GM12875 (cell line): ENCODE measurements at regions not wholly inside any gene's neighbourhood (a gene's known extent, or its start where the extent isn't known, plus 50 kb on each side); places are given as distances from the start of the nearest gene placed in this dataset.

Experiments used
- H3K4me3 ChIP-seq: one replicate; pipeline ENCODE4 v1.5.1; 2011; ENCODE audit warnings: low read depth, low read length, control low read depth
- CTCF ChIP-seq: IDR thresholded peaks from 2 replicates; pipeline ENCODE4 v1.5.1; 2011; ENCODE audit warnings: low read depth, mild to moderate bottlenecking, control low read depth, inconsistent platforms, low read length, moderate library complexity, borderline replicate concordance; ENCODE audit not compliant: insufficient read depth

GRCh38 chr15:47186075-47186474, 531.2 kb upstream of the SEMA6D start:
- no peak for TF ChIP-seq CTCF
- H3K4me3 ChIP-seq, result no peak overlapping the region

- TF ChIP-seq CTCF, result no peak
- H3K4me3 ChIP-seq, result no peak overlapping the region
Measured at GRCh38 chr15:47188758-47189507, 528.4 kb upstream of the SEMA6D start.

GRCh38 chr15:47194718-47195117, 522.6 kb upstream of the SEMA6D start:
- TF ChIP-seq CTCF, result no peak
- no peak overlapping the region for H3K4me3 ChIP-seq

- H3K4me3 ChIP-seq, result no peak overlapping the region
- peak; percentile 73 for TF ChIP-seq CTCF
Measured at GRCh38 chr15:47196048-47196447, 521.3 kb upstream of the SEMA6D start.

DNA sequence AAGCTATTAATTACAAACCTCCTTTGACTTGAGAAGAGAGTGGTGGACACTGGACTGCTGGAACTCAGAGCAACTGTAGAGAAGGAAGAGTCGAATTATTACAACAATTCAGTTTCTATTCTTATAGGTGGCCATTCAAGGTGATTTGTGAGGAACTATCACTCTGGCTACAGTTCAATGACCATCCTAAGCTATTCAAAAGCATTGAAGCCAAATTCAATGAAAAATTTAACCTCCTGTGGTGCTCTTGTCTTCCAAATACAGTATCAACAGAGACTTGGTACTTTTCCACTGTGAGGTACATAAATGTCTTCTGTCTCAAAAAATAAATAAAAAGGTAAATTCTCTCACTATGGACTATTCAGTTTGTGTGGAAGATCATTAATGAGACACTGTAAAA, 513.3 kb upstream of the SEMA6D start:
- H3K4me3 ChIP-seq, result no peak overlapping the region
- TF ChIP-seq CTCF, result no peak

- no peak overlapping the region for H3K4me3 ChIP-seq
- no peak for TF ChIP-seq CTCF
Measured at GRCh38 chr15:47206358-47206978, 510.8 kb upstream of the SEMA6D start.

- H3K4me3 ChIP-seq, result no peak overlapping the region
- TF ChIP-seq CTCF, result no peak
Measured at GRCh38 chr15:47209591-47209990, 507.7 kb upstream of the SEMA6D start.
